HS-5 (cell line): ENCODE measurements at regions not wholly inside any gene's neighbourhood (a gene's known extent, or its start where the extent isn't known, plus 50 kb on each side); places are given as distances from the start of the nearest gene placed in this dataset.
"Not testable (repeated sequence)": the region's sequence is repeated elsewhere in the genome, so short reads cannot be mapped to it uniquely, and the experiment has no call there.

ENCODE experiments used
- DNase-seq: peaks from one replicate; pipeline ENCODE4 v3.0.0-alpha.2; 2012; ENCODE audit warnings: low read depth

GRCh38 chr9:36521148-36521547, 51.5 kb upstream of the MELK start:
- DNase-seq = no peak

GRCh38 chr9:36517131-36517530, 55.6 kb upstream of the MELK start:
- no peak for DNase-seq

GRCh38 chr9:36504156-36504555, 68.5 kb upstream of the MELK start:
- DNase-seq = no peak

GRCh38 chr9:36503172-36504088, 69.3 kb upstream of the MELK start:
- no peak for DNase-seq

- DNase-seq = no peak
Observed at GRCh38 chr9:36501727-36502126, 71.0 kb upstream of the MELK start.

GRCh38 chr9:36500931-36501330, 71.8 kb upstream of the MELK start:
- not testable (repeated sequence) for DNase-seq

GRCh38 chr9:36499174-36499890, 73.4 kb upstream of the MELK start:
- no peak for DNase-seq

- DNase-seq = not testable (repeated sequence)
Observed at GRCh38 chr9:36493564-36493963, 79.1 kb upstream of the MELK start.

- DNase-seq = no peak
Observed at GRCh38 chr9:36492865-36493264, 79.8 kb upstream of the MELK start.

GRCh38 chr9:36489453-36489852, 83.2 kb upstream of the MELK start:
- no peak for DNase-seq

- no peak for DNase-seq
Observed at GRCh38 chr9:36488389-36488756, 84.3 kb upstream of the MELK start.

- DNase-seq = peak; percentile 40
Observed at GRCh38 chr9:36487482-36488388, 85.0 kb upstream of the MELK start.

- DNase-seq = no peak
Observed at GRCh38 chr9:36486933-36487481, 85.7 kb upstream of the MELK start.

- no peak for DNase-seq
Observed at GRCh38 chr9:36486329-36486932, 86.3 kb upstream of the MELK start.

- DNase-seq = no peak
Observed at GRCh38 chr9:36485647-36486328, 85.7 kb upstream of the RNF38 start.

GRCh38 chr9:36484124-36484523, 84.1 kb upstream of the RNF38 start:
- no peak for DNase-seq

GRCh38 chr9:36479101-36479500, 79.0 kb upstream of the RNF38 start:
- DNase-seq = no peak

GRCh38 chr9:36471359-36471758, 71.3 kb upstream of the RNF38 start:
- DNase-seq = no peak

- DNase-seq = no peak
Observed at GRCh38 chr9:36470643-36471290, 70.7 kb upstream of the RNF38 start.

GRCh38 chr9:36463467-36463866, 63.4 kb upstream of the RNF38 start:
- no peak for DNase-seq
